Heart right ventricle (tissue), 16 donors: ENCODE measurements at regions not wholly inside any gene's neighbourhood (a gene's known extent, or its start where the extent isn't known, plus 50 kb on each side); places are given as distances from the start of the nearest gene placed in this dataset.

Experiments
- ATAC-seq, 8 donors: fragments of 200-7000 bp; cut with Tn5 transposase; one replicate each; pipeline ENCODE4 v1.9.1; 2020; ENCODE audit warnings: mild to moderate bottlenecking in 8 of 8, moderate library complexity in 8 of 8, moderate number of reproducible peaks in 1 of 8
- DNase-seq, 2 donors: peaks; one replicate each; pipeline ENCODE4 v3.0.0-alpha.2; 2020
- H3K27ac ChIP-seq, 10 donors: fragments of 200-600 bp; sonication (generic) in 2 of 10; one replicate each; pipeline versions ENCODE4 v1.5.0 to v1.8.0; 2020 to 2022; ENCODE audit warnings: mild to moderate bottlenecking in 3 of 10
- H3K27me3 ChIP-seq, 7 donors: fragments of 200-600 bp; one replicate each; pipeline ENCODE4 v1.8.0; 2021 to 2022; ENCODE audit warnings: mild to moderate bottlenecking in 2 of 7
- H3K36me3 ChIP-seq, 9 donors: fragments of 200-600 bp; sonication (generic) in 1 of 9; one replicate each; pipeline versions ENCODE4 v1.5.0 to v1.8.0; 2020 to 2022; ENCODE audit warnings: mild to moderate bottlenecking in 2 of 9
- H3K4me1 ChIP-seq, 9 donors: fragments of 200-600 bp; sonication (generic) in 1 of 9; one replicate each; pipeline versions ENCODE4 v1.5.0 to v1.8.0; 2020 to 2022; ENCODE audit warnings: mild to moderate bottlenecking in 4 of 9
- H3K4me3 ChIP-seq, 10 donors: fragments of 200-600 bp; sonication (generic) in 2 of 10; one replicate each; pipeline versions ENCODE4 v1.5.0 to v1.8.0; 2020 to 2022; ENCODE audit warnings: mild to moderate bottlenecking in 7 of 10, moderate library complexity in 2 of 10
- H3K9me3 ChIP-seq, 11 donors: fragments of 200-600 bp in 10 of 11; sonication (generic) in 2 of 11; one replicate each; pipeline versions ENCODE4 v1.5.0 to v1.8.0; 2013 to 2022; ENCODE audit warnings: mild to moderate bottlenecking in 2 of 11, control low read depth in 1 of 11, moderate library complexity in 1 of 11
- WGBS, 2 donors: extraction: QIAGEN DNeasy Blood & Tissue Kit; methylation state at CpG; one replicate each; pipeline ENCODE4 v1.1.7; 2013; ENCODE audit warnings: inconsistent platforms in 1 of 2; 5-methylcytosine and 5-hydroxymethylcytosine counted together
- intact Hi-C, 10 donors: fragments of 100-400 bp; cut with DNase I; formaldehyde crosslinking; loops; one replicate each; pipeline versions ENCODE4 v1.11.1 to v1.14.2; 2022
- TF ChIP-seq, protein P1 (sequence below), 9 donors: fragments of 200-600 bp; sonication (generic) in 2 of 9; IDR thresholded peaks; one replicate each; pipeline versions ENCODE4 v1.5.0 to v1.8.0; 2021 to 2022; ENCODE audit warnings: antibody characterized with exemption in 9 of 9, mild to moderate bottlenecking in 5 of 9, moderate library complexity in 1 of 9
- donor health status: Arrhythmogenic right ventricular cardiomyopathy.
- donor health status: ischemic (EF 13 %, LVEDD 7.1; RV severe dilation, severe dysfunction).
- donor health status: healthy with polysubstance abuse.
- donor health status: DM: no; HTN: yes; CAD: no.
- donor health status: DM: no; HTN: no; CAD: no.
- donor health status: ischemic (EF 25% LVEDD 6.9; RV normal size, moderate dysfunction).
- donor health status: ischemic (EF 25% LVEDD 5.7; RV mildly dilated, moderate dysfunction).
- donor health status: healthy.
- donor health status: DM: yes; HTN: yes; CAD: no.
- donor health status: Ischemic cardiomyopathy.
- donor health status: ischemic (EF 35%, LVEDD 5.7; RV mildly dilated, moderate dysfunction).
- donor health status: nonischemic (EF 11% LVEDD 7.7; RV severe dilation, severe dysfunction).
- donor health status: DM: yes; HTN: yes; CAD: no.
- donor health status: PGD.
- donor health status: ischemic (EF 29% LVEDD 5.4; RV normal size, mild dysfunction).
- donor health status: nonischemic (EF 23%, LVEDD 6.1; RV moderate dilation, normal function).

DNA sequence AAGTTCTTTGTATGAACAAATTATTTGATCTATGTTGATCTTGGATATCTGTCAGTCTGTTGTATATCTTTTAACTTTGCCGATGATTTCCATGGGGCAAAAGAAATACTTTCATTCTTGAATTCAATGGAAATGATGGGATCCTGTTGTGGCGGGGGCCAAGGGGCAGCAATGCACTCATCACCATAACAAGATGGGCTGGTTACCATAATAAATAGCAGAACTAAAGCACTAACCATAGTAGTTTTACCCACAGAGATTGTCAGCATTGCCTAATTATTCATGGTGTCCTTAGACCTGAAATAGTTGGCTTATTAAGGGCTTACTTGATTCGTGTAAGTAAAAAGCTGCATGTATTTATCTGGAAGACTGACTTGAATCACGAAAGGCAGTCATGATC, 309.6 kb downstream of the RFC3 start:
- TF ChIP-seq, protein P1, sequence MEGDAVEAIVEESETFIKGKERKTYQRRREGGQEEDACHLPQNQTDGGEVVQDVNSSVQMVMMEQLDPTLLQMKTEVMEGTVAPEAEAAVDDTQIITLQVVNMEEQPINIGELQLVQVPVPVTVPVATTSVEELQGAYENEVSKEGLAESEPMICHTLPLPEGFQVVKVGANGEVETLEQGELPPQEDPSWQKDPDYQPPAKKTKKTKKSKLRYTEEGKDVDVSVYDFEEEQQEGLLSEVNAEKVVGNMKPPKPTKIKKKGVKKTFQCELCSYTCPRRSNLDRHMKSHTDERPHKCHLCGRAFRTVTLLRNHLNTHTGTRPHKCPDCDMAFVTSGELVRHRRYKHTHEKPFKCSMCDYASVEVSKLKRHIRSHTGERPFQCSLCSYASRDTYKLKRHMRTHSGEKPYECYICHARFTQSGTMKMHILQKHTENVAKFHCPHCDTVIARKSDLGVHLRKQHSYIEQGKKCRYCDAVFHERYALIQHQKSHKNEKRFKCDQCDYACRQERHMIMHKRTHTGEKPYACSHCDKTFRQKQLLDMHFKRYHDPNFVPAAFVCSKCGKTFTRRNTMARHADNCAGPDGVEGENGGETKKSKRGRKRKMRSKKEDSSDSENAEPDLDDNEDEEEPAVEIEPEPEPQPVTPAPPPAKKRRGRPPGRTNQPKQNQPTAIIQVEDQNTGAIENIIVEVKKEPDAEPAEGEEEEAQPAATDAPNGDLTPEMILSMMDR (IDR thresholded peaks at IDR 0.05): no peak
- WGBS, 2 donors: 90% methylated on average over 4 of the region's 4 CpGs
- intact Hi-C loops: no loop called here
- no peaks in the 10 kb centered on the region for H3K9me3 ChIP-seq
- no peaks in the 10 kb centered on the region for H3K27me3 ChIP-seq
- H3K36me3 ChIP-seq: no peaks in the 10 kb centered on the region
- DNase-seq: no peak
- ATAC-seq: no peak
- no peak overlapping the region for H3K4me3 ChIP-seq
- no peak overlapping the region for H3K27ac ChIP-seq
- no peaks in the 10 kb centered on the region for H3K4me1 ChIP-seq

DNA sequence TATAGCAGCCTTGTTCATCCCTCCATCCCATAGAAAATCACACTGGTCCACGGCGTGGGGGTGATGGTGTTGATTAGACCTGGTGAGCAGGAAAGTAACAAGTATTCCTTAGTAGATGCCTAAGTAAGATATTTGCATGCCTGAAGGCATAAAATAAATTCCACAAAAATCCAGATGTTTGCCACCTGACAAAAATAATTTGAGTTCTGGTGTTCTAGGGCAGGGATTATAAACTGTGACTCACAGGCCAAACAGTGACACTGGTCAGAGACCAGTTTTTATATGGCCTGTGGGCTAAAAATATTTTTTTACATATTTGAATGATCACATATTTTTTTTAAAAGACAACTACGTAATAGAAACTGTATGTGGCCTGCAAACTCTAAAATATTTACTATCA, 310.7 kb downstream of the RFC3 start:
- Histone ChIP-seq H3K27ac (no peak overlapping the region), H3K27me3 (no peaks in the 10 kb centered on the region), H3K36me3 (no peaks in the 10 kb centered on the region), H3K9me3 (no peaks in the 10 kb centered on the region), H3K4me1 (no peaks in the 10 kb centered on the region), H3K4me3 (no peak overlapping the region)
- DNase-seq: no peak
- no peak for ATAC-seq
- 82 to 89% methylated on average over 3 of the region's 3 CpGs for WGBS, 2 donors
- intact Hi-C loops: no loop called here
- TF ChIP-seq, protein P1 (IDR thresholded peaks at IDR 0.05): no peak

- Histone ChIP-seq H3K27me3 (no peaks in the 10 kb centered on the region), H3K9me3 (no peaks in the 10 kb centered on the region), H3K4me3 (no peak overlapping the region), H3K27ac (no peak overlapping the region), H3K36me3 (no peaks in the 10 kb centered on the region), H3K4me1 (no peaks in the 10 kb centered on the region)
- ATAC-seq (no peak), DNase-seq (no peak)
- intact Hi-C loops: no loop called here
- TF ChIP-seq, protein P1 (IDR thresholded peaks at IDR 0.05): no peak
These were observed 311.5 kb downstream of the RFC3 start for GRCh38 chr13:34129436-34129835.

DNA sequence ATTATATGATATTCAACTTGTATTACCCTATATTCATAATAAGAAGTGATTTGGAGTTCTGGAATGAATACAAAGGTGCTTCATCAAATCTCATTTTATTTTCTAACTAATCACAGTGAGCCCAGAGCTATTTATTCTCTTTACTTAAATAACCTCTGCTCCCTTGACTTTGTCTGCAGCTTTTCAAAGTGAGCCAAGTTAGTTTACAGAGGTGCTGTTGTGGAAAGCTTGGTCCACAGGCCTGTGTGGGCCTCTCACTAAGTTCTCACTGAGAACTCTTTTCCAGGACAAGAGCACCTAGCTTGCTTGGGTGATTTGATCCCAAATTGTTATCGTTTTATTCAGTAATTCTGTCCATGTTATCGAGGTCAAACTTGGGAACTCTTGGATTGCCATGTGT, 319.3 kb downstream of the RFC3 start:
- Histone ChIP-seq H3K4me1 (peaks cover 0 to 4% (median 0%) of the 10 kb centered on the region in 9 donors), H3K27ac (no peak overlapping the region), H3K9me3 (peaks cover 0 to 15% (median 5%) of the 10 kb centered on the region in 11 donors), H3K27me3 (no peaks in the 10 kb centered on the region), H3K4me3 (no peak overlapping the region), H3K36me3 (no peaks in the 10 kb centered on the region)
- intact Hi-C loops: no loop called here
- WGBS, 2 donors: 93% methylated on average over 2 of the region's 2 CpGs
- DNase-seq (no peak), ATAC-seq (peak in 2 of 8 donors; percentile 37 to 65)
- TF ChIP-seq, protein P1 (IDR thresholded peaks at IDR 0.05): no peak
